OCI-LY1 (cell line): ENCODE measurements at regions not wholly inside any gene's neighbourhood (a gene's known extent, or its start where the extent isn't known, plus 50 kb on each side); places are given as distances from the start of the nearest gene placed in this dataset.
"Not testable (repeated sequence)": the region's sequence is repeated elsewhere in the genome, so short reads cannot be mapped to it uniquely, and the experiment has no call there.

Experiments
- EZH2 ChIP-seq: fragments of 200-600 bp; sonication (generic), shearing (Covaris generic); IDR thresholded peaks from 2 replicates; pipeline ENCODE4 v1.8.0; 2017; ENCODE audit warnings: borderline replicate concordance, mixed run types, mild to moderate bottlenecking, antibody characterized with exemption, low read length, moderate library complexity, mixed read lengths
- TF ChIP-seq, protein P1 (sequence below): fragments of 200-600 bp; sonication (generic), shearing (Covaris generic); IDR thresholded peaks from 2 replicates; pipeline ENCODE4 v1.5.1; 2017; ENCODE audit warnings: mild to moderate bottlenecking, antibody characterized with exemption, low read length, moderate library complexity, mixed read lengths

DNA sequence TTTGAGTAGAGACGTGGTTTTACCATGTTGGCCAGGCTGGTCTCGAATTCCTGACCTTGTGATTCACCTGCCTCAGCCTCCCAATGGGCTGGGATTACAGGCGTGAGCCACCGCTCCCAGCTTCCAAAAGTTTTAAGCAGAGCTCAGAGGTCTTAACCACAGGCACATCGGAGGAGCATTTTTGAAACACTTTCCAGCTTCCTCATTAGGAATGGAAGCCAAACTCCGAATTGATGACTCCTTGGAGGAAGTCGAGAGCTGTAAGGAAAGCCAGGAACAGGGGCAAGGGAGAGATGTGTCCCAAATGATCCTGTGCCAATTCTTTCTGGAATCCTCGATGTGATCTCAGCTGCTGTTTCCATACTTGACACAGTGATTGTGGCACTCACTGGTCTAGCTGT is 56.2 kb upstream of the CCZ1B start:
- TF ChIP-seq, protein P1, sequence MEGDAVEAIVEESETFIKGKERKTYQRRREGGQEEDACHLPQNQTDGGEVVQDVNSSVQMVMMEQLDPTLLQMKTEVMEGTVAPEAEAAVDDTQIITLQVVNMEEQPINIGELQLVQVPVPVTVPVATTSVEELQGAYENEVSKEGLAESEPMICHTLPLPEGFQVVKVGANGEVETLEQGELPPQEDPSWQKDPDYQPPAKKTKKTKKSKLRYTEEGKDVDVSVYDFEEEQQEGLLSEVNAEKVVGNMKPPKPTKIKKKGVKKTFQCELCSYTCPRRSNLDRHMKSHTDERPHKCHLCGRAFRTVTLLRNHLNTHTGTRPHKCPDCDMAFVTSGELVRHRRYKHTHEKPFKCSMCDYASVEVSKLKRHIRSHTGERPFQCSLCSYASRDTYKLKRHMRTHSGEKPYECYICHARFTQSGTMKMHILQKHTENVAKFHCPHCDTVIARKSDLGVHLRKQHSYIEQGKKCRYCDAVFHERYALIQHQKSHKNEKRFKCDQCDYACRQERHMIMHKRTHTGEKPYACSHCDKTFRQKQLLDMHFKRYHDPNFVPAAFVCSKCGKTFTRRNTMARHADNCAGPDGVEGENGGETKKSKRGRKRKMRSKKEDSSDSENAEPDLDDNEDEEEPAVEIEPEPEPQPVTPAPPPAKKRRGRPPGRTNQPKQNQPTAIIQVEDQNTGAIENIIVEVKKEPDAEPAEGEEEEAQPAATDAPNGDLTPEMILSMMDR: not testable (repeated sequence)
- not testable (repeated sequence) for TF ChIP-seq EZH2
